Suprapubic skin (tissue), 4 donors: ENCODE measurements at regions not wholly inside any gene's neighbourhood (a gene's known extent, or its start where the extent isn't known, plus 50 kb on each side); places are given as distances from the start of the nearest gene placed in this dataset.

Experiments used
- DNase-seq, 2 donors: peaks; one replicate each; pipeline ENCODE4 v3.0.0-alpha.2; 2019; ENCODE audit warnings: low spot score in 2 of 2
- H3K27ac ChIP-seq: fragments of 200-600 bp; sonication (generic); one replicate; pipeline ENCODE4 v1.5.1; 2019
- H3K27me3 ChIP-seq: fragments of 200-600 bp; sonication (generic); one replicate; pipeline ENCODE4 v1.5.1; 2019
- H3K36me3 ChIP-seq: fragments of 200-600 bp; sonication (generic); one replicate; pipeline ENCODE4 v1.5.1; 2019
- H3K4me1 ChIP-seq: fragments of 200-600 bp; sonication (generic); one replicate; pipeline ENCODE4 v1.5.1; 2019
- H3K4me3 ChIP-seq: fragments of 200-600 bp; sonication (generic); one replicate; pipeline ENCODE4 v1.5.1; 2019; ENCODE audit warnings: mild to moderate bottlenecking
- H3K9me3 ChIP-seq: fragments of 200-600 bp; sonication (generic); one replicate; pipeline ENCODE4 v1.5.1; 2019
- CTCF ChIP-seq, 2 donors: fragments of 200-600 bp in 1 of 2; fragments of 450-650 bp in 1 of 2; sonication (generic) in 1 of 2; IDR thresholded peaks; one replicate each; pipeline ENCODE4 v1.5.1; 2016 to 2019; ENCODE audit warnings: antibody characterized with exemption in 2 of 2, mild to moderate bottlenecking in 1 of 2, moderate library complexity in 1 of 2
- EP300 ChIP-seq: sonication (generic); formaldehyde crosslinking; IDR thresholded peaks from one replicate; pipeline ENCODE4 v1.6.1; 2017; ENCODE audit warnings: antibody characterized with exemption
- POLR2A ChIP-seq, 2 donors: fragments of 450-650 bp; IDR thresholded peaks; one replicate each; pipeline ENCODE4 v1.6.1; 2017; ENCODE audit warnings: antibody characterized with exemption in 2 of 2, mild to moderate bottlenecking in 2 of 2, moderate library complexity in 2 of 2
- POLR2AphosphoS5 ChIP-seq, 3 donors: sonication (generic); formaldehyde crosslinking; IDR thresholded peaks; one replicate each; pipeline ENCODE4 v1.6.1; 2017; ENCODE audit warnings: antibody characterized with exemption in 3 of 3
- WGBS: methylation state at CpG from one replicate; pipeline ENCODE4 v1.1.5; 2018; 5-methylcytosine and 5-hydroxymethylcytosine counted together

DNA sequence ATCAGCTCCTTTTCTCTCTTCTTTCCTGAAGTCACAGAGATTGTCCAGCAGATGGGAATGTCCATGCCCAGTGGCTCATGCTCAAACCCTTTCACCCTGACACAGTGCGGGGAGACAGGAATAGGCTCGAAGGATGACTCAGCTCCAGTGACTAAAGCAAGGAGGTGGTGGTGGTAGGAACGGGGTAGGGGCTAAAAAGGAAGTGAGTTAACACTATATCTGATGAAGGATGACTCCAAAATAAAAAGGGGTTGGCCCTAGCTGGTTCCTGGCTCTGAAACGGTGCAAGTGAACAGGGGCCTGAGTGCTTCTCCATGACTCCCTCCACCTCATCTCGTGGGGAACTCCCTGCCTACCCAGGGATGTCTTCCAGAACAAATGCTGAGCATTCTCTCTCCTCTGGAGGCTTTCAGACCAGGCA lies 167.4 kb upstream of the LPP start:
- Histone ChIP-seq H3K9me3 (no peaks in the 10 kb centered on the region), H3K36me3 (no peaks in the 10 kb centered on the region), H3K4me3 (no peak overlapping the region), H3K27ac (no peak overlapping the region), H3K4me1 (peaks cover 6% of the 10 kb centered on the region), H3K27me3 (no peaks in the 10 kb centered on the region)
- DNase-seq, result no peak
- WGBS, result 40% methylated on average over 5 of the region's 5 CpGs
- no peak for TF ChIP-seq POLR2AphosphoS5 (IDR thresholded peaks at IDR 0.05)
- no peak for TF ChIP-seq CTCF (IDR thresholded peaks at IDR 0.05)
- no peak for TF ChIP-seq EP300

- Histone ChIP-seq H3K4me3 (no peak overlapping the region), H3K27ac (no peak overlapping the region), H3K4me1 (peaks cover 6% of the 10 kb centered on the region), H3K36me3 (no peaks in the 10 kb centered on the region), H3K27me3 (no peaks in the 10 kb centered on the region), H3K9me3 (no peaks in the 10 kb centered on the region)
- no peak for DNase-seq
- no peak for TF ChIP-seq POLR2AphosphoS5 (IDR thresholded peaks at IDR 0.05)
- no peak for TF ChIP-seq EP300
- WGBS, result 57% methylated on average over 3 of the region's 3 CpGs
Observed at GRCh38 chr3:187987187-187987586, 166.8 kb upstream of the LPP start.

DNA sequence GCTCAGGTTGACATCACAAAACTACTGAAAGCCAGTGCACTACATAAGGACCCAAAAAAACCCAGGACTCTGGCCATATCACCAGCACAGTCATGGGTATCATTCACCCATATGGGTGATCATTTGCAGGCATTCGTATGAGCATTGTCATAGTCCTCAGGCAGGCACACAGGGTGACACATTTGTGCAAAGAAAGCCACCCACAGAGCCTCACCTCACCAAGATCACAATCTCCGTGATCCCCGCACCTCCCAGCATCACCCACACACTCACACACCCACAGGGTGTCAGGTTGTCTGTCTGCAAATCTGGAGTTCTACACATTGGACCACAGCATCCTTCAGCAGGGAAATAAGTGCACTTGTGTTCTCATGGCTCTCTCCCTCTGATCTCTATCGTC lies 166.0 kb upstream of the LPP start:
- Histone ChIP-seq H3K27me3 (no peaks in the 10 kb centered on the region), H3K36me3 (no peaks in the 10 kb centered on the region), H3K4me1 (peaks cover 6% of the 10 kb centered on the region), H3K27ac (no peak overlapping the region), H3K9me3 (no peaks in the 10 kb centered on the region), H3K4me3 (no peak overlapping the region)
- no peak for DNase-seq
- TF ChIP-seq POLR2AphosphoS5 (IDR thresholded peaks at IDR 0.05) (no peak), EP300 (no peak), CTCF (IDR thresholded peaks at IDR 0.05) (no peak), POLR2A (IDR thresholded peaks at IDR 0.05) (no peak)
- 63% methylated on average over 4 of the region's 4 CpGs for WGBS

DNA sequence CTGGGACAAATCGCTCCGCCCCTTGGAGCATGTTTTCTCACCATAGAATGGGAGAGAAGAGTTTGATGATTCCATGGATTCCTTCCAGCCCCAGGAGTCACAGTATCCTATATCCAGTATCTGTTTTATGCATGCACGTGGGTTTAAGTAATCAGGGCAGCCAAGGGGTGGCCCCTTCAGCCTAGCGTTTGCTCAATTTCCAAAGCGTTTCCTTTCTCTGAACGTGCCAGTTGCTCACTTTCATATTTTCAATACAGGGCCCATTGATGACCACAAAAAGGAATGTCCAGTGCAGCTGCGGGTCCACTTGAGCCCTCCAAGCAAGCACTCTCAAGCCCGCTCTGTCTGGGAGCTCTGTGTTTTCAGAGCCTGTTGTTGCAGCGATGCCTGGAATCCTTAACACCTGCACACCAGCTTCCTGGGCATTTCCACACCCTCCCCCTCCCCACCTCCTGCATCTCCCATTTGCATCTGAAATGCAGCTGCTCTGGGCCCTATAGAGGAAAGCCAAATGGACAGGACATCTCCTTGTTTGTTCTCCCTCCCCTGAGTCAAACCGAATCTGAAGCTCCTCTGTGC lies 164.3 kb upstream of the LPP start:
- peaks cover 6% of the 10 kb centered on the region for H3K4me1 ChIP-seq
- WGBS, result 68% methylated on average over 10 of the region's 10 CpGs
- TF ChIP-seq EP300, result no peak
- TF ChIP-seq CTCF (IDR thresholded peaks at IDR 0.05), result no peak
- no peak for TF ChIP-seq POLR2AphosphoS5 (IDR thresholded peaks at IDR 0.05)
- TF ChIP-seq POLR2A (IDR thresholded peaks at IDR 0.05), result no peak
- H3K27ac ChIP-seq, result no peak overlapping the region
- H3K4me3 ChIP-seq, result no peak overlapping the region
- no peaks in the 10 kb centered on the region for H3K36me3 ChIP-seq
- H3K27me3 ChIP-seq, result no peaks in the 10 kb centered on the region
- DNase-seq, result no peak
- no peaks in the 10 kb centered on the region for H3K9me3 ChIP-seq

GRCh38 chr3:187992609-187993008 lies 161.3 kb upstream of the LPP start:
- no peak overlapping the region for H3K4me3 ChIP-seq
- no peaks in the 10 kb centered on the region for H3K9me3 ChIP-seq
- no peak for DNase-seq
- no peak for TF ChIP-seq POLR2A (IDR thresholded peaks at IDR 0.05)
- H3K27ac ChIP-seq, result no peak overlapping the region
- H3K4me1 ChIP-seq, result no peaks in the 10 kb centered on the region
- H3K27me3 ChIP-seq, result no peaks in the 10 kb centered on the region
- H3K36me3 ChIP-seq, result no peaks in the 10 kb centered on the region

GRCh38 chr3:187994221-187995042 lies 159.5 kb upstream of the LPP start:
- Histone ChIP-seq H3K4me3 (no peak overlapping the region), H3K36me3 (no peaks in the 10 kb centered on the region), H3K27ac (no peak overlapping the region), H3K27me3 (no peaks in the 10 kb centered on the region), H3K4me1 (no peaks in the 10 kb centered on the region), H3K9me3 (no peaks in the 10 kb centered on the region)
- DNase-seq, result no peak
- TF ChIP-seq POLR2A (IDR thresholded peaks at IDR 0.05) (no peak), POLR2AphosphoS5 (IDR thresholded peaks at IDR 0.05) (no peak), CTCF (IDR thresholded peaks at IDR 0.05) (no peak), EP300 (no peak)
- WGBS, result 73% methylated on average over 4 of the region's 4 CpGs
